ENCODE measurements at regions not wholly inside any gene's neighbourhood (a gene's known extent, or its start where the extent isn't known, plus 50 kb on each side); places are given as distances from the start of the nearest gene placed in this dataset.
"Not testable (repeated sequence)": the region's sequence is repeated elsewhere in the genome, so short reads cannot be mapped to it uniquely, and the experiment has no call there.

GRCh38 chr6:103507052-103507451 lies 1352.7 kb downstream of the HACE1 start:
- no peak for DNase-seq

GRCh38 chr6:103505155-103505518 lies 1354.6 kb downstream of the HACE1 start:
- DNase-seq, result no peak

GRCh38 chr6:103504501-103505154 lies 1355.1 kb downstream of the HACE1 start:
- DNase-seq, result no peak

GRCh38 chr6:103496588-103496987 lies 1363.1 kb downstream of the HACE1 start:
- DNase-seq, result not testable (repeated sequence)

- no peak for DNase-seq
Observed at GRCh38 chr6:103456652-103457051, 1403.1 kb downstream of the HACE1 start.

GRCh38 chr6:103455275-103455674 lies 1404.4 kb downstream of the HACE1 start:
- DNase-seq, result no peak

GRCh38 chr6:103409475-103409874 lies 1450.2 kb downstream of the HACE1 start:
- DNase-seq, result no peak

GRCh38 chr6:103405321-103405720 lies 1454.4 kb downstream of the HACE1 start:
- no peak for DNase-seq

GRCh38 chr6:103404799-103405198 lies 1454.9 kb downstream of the HACE1 start:
- no peak for DNase-seq

- no peak for DNase-seq
Observed at GRCh38 chr6:103396768-103397167, 1463.0 kb downstream of the HACE1 start.

GRCh38 chr6:103379272-103379671 lies 1480.4 kb downstream of the HACE1 start:
- no peak for DNase-seq

GRCh38 chr6:103367212-103367611 lies 1492.5 kb downstream of the HACE1 start:
- DNase-seq, result no peak

- no peak for DNase-seq
Observed at GRCh38 chr6:103356531-103356930, 1503.2 kb downstream of the HACE1 start.

- DNase-seq, result no peak
Observed at GRCh38 chr6:103344554-103345163, 1515.1 kb downstream of the HACE1 start.

- DNase-seq, result no peak
Observed at GRCh38 chr6:103335412-103335811, 1524.3 kb downstream of the HACE1 start.

- DNase-seq, result no peak
Observed at GRCh38 chr6:103326760-103327757, 1532.7 kb downstream of the HACE1 start.

GRCh38 chr6:103313432-103313831 lies 1546.3 kb downstream of the HACE1 start:
- no peak for DNase-seq

- DNase-seq, result not testable (repeated sequence)
Observed at GRCh38 chr6:103294376-103294775, 1565.3 kb downstream of the HACE1 start.

- no peak for DNase-seq
Observed at GRCh38 chr6:103284835-103285234, 1574.9 kb downstream of the HACE1 start.

- DNase-seq, result no peak
Observed at GRCh38 chr6:103280417-103280816, 1579.3 kb downstream of the HACE1 start.

GRCh38 chr6:103277936-103278335 lies 1581.8 kb downstream of the HACE1 start:
- no peak for DNase-seq

GRCh38 chr6:103273048-103273447 lies 1586.7 kb downstream of the HACE1 start:
- no peak for DNase-seq

GRCh38 chr6:103269581-103269980 lies 1590.1 kb downstream of the HACE1 start:
- no peak for DNase-seq

- no peak for DNase-seq
Observed at GRCh38 chr6:103268335-103268734, 1591.4 kb downstream of the HACE1 start.
